T-helper 2 cell treated with Interferon-gamma antibody and Interleukin-4, amounts not matched to agents 5 μg/mL and 100 μg/mL, for 36 hours (primary cell): ENCODE measurements at regions not wholly inside any gene's neighbourhood (a gene's known extent, or its start where the extent isn't known, plus 50 kb on each side); places are given as distances from the start of the nearest gene placed in this dataset.

Source experiments
- DNase-seq: peaks from one replicate; pipeline ENCODE4 v3.0.0; 2021; ENCODE audit warnings: low spot score
- H3K27ac Mint-ChIP-seq: one replicate; pipeline ENCODE4 v1.8.0; 2021; ENCODE audit warnings: mild to moderate bottlenecking, mixed read lengths
- H3K27me3 Mint-ChIP-seq: one replicate; pipeline ENCODE4 v1.8.0; 2021; ENCODE audit warnings: low read depth, mixed read lengths
- H3K36me3 Mint-ChIP-seq: one replicate; pipeline ENCODE4 v1.8.0; 2021; ENCODE audit warnings: low read depth, mixed read lengths
- H3K4me1 Mint-ChIP-seq: one replicate; pipeline ENCODE4 v1.8.0; 2021; ENCODE audit warnings: low read depth, mixed read lengths
- H3K4me3 Mint-ChIP-seq: one replicate; pipeline ENCODE4 v1.8.0; 2022; ENCODE audit warnings: mild to moderate bottlenecking, moderate library complexity, mixed read lengths
- H3K9me3 Mint-ChIP-seq: one replicate; pipeline ENCODE4 v1.8.0; 2021; ENCODE audit warnings: mixed read lengths

DNA sequence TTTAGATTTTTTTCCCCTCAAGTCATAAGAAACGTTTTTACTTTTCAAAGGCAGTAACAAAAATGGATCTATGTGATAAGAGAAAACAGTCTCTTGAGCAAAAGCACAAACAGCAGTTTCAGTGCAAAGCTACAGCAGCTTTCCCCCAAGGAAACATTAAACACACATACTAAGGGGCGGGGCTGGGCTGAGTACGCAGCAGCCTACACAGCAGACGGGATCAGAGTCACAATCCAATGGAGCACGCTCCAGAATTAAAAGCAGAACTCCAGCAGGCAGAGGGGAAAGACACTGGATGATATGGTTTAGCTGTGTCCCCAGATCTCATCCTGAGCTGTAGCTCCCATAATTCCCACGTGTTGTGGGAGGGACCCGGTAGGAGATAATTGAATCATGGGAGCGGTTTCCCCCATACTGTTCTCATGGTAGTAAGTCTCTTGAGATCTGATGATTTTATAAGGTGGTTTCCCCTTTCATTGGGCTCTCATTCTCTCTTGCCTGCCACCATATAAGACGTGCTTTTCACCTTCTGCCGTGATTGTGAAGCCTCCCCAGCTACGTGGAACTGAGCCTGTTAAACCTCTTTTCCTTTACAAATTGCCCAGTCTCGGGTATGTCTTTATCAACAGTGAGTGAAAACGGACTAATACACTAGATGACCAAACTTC is 116.2 kb upstream of the SLCO3A1 start:
- no peaks in the 10 kb centered on the region for H3K4me1 Mint-ChIP-seq
- H3K27me3 Mint-ChIP-seq, result peaks cover 12% of the 10 kb centered on the region
- no peaks in the 10 kb centered on the region for H3K36me3 Mint-ChIP-seq
- DNase-seq, result no peak
- H3K27ac Mint-ChIP-seq, result no peak overlapping the region
- no peak overlapping the region for H3K4me3 Mint-ChIP-seq
- no peaks in the 10 kb centered on the region for H3K9me3 Mint-ChIP-seq

DNA sequence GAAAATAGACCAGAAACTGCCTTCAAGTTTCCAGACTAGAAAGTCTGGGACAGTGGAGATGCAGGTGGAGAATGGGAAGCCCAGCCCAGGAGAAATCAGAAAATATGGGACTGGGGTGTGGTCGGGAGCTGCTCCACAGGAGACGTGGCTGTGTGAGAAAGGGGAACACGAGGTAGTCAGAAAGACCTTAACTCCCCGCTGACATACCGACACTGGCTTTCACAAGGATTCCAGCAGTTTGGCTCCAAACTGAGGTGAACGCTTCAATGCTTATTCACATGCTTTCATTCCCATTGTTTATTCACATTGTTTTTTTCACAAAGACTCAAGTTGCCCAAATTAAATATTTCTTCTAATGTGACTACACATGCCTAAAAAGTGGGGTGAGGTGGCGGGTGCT is 111.5 kb upstream of the SLCO3A1 start:
- no peaks in the 10 kb centered on the region for H3K4me1 Mint-ChIP-seq
- no peak for DNase-seq
- H3K27me3 Mint-ChIP-seq, result peaks cover 22% of the 10 kb centered on the region
- no peak overlapping the region for H3K27ac Mint-ChIP-seq
- no peak overlapping the region for H3K4me3 Mint-ChIP-seq
- H3K36me3 Mint-ChIP-seq, result no peaks in the 10 kb centered on the region
- no peaks in the 10 kb centered on the region for H3K9me3 Mint-ChIP-seq

DNA sequence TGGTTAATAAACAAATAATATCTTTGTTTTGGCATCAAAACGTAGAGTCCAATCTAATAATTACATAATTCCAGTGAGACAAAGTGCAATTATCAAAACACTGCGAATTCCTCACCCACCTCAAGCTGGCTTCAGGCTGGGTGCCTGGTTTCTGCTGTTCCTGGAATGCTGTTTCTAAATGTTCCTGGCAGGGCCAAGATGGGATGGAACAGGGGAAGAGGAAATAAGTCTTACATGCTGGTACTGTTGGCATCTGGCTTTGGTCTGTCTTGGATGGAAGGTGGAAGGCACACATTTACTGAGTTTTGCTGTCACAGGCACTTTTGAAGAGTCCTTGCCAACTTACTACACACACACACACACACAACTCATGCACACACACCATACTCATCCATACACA is 101.9 kb upstream of the SLCO3A1 start:
- Mint-ChIP-seq H3K4me1 (no peaks in the 10 kb centered on the region), H3K27me3 (no peaks in the 10 kb centered on the region), H3K36me3 (no peaks in the 10 kb centered on the region), H3K27ac (no peak overlapping the region), H3K4me3 (no peak overlapping the region), H3K9me3 (peaks cover 7% of the 10 kb centered on the region)
- DNase-seq, result no peak

DNA sequence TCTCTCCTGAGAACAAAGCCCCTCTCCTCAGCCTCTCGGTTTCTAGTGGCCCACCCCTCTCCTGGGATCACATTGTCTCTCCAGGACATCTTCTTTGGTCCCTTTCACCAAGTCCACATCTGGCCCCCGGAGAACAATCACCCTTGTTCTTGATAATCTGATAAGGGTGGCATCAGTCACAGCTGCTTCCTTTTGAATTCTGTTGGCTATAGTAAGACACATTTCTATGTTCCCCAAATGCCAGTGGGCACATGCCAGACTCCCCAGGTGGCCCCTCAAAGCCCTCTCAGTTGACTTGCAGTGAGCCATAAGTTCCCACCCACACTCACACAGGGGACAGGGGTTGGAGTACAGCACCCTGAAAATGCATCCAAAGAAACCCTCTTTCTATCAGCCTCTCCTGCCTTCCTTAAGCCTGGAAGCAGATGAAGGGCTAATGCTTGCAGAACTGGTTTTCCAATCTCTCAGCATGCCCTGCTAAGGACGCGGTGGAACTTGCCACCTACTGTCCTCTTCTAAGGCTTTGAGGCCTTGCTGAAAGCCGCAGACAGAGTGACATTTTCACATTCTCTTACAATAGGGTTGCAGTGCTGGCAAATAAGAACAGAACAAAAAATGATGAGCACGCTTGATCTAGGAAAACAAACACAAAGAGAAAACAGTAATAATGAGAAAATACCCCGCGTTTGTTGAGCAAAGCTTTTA is 101.3 kb upstream of the SLCO3A1 start:
- H3K36me3 Mint-ChIP-seq, result no peaks in the 10 kb centered on the region
- H3K4me3 Mint-ChIP-seq, result no peak overlapping the region
- DNase-seq, result no peak
- no peaks in the 10 kb centered on the region for H3K27me3 Mint-ChIP-seq
- no peaks in the 10 kb centered on the region for H3K4me1 Mint-ChIP-seq
- H3K9me3 Mint-ChIP-seq, result peaks cover 7% of the 10 kb centered on the region
- no peak overlapping the region for H3K27ac Mint-ChIP-seq

DNA sequence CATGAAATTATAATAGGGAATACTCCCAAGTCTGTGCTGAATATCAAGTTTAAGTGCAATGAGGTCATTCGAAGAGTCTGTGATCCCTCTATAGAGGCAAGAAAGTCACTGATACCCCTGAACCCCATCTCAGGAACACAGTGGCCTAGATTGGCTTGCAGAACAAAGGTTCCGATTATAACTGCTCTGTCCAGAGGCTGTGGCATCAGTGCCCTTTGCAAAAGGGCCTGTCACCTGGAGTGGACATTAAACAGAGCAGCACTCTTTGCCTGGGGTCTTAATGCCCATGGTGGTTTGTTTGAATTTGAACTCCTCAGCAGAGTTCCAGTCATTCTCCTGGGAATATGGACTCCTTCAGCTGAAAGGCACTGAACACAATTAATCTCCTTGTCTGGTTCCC is 93.9 kb upstream of the SLCO3A1 start:
- Mint-ChIP-seq H3K27me3 (peaks cover 3% of the 10 kb centered on the region), H3K4me1 (no peaks in the 10 kb centered on the region), H3K36me3 (no peaks in the 10 kb centered on the region), H3K9me3 (no peaks in the 10 kb centered on the region), H3K27ac (no peak overlapping the region), H3K4me3 (no peak overlapping the region)
- DNase-seq, result no peak

DNA sequence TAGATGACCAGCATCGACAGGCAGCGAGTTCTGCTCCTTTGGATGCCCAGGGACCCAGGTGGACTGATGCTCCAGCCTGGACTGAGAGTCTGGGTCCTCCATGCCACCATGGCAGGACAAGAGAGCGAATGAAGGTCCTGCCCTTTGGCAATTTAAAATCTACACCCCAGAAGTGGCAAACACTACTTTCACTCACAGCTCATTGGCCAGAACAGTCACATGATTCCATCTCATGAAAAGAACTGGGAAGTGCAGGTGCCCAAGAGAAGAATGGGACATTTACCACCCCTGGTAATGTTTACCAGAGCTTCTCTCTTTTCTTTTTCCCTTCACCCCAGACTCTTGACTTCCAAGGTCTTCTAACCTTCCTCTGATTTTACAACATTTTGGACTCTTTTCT is 87.8 kb upstream of the SLCO3A1 start:
- no peaks in the 10 kb centered on the region for H3K36me3 Mint-ChIP-seq
- H3K27ac Mint-ChIP-seq, result no peak overlapping the region
- H3K4me3 Mint-ChIP-seq, result no peak overlapping the region
- peaks cover 2% of the 10 kb centered on the region for H3K27me3 Mint-ChIP-seq
- no peaks in the 10 kb centered on the region for H3K4me1 Mint-ChIP-seq
- DNase-seq, result no peak
- no peaks in the 10 kb centered on the region for H3K9me3 Mint-ChIP-seq

DNA sequence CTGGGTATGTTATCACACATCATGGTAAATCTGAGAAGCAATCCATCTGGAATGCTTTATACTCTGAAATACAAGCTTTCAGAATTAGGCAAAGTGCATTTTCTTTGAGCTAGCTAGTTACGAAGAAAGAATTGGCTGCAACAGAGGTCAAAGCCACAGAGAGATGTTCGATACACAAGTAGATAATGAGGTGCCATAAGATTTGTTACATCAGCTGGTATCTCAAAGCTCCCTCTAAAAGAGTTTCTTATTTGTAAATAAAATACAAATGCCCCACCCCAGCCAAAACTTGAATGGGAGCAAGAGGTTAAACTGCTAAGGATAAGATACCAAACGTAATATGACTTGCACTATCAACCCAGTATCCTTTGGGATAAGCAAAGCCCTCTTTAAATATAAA is 84.0 kb upstream of the SLCO3A1 start:
- Mint-ChIP-seq H3K9me3 (no peaks in the 10 kb centered on the region), H3K4me3 (no peak overlapping the region), H3K27ac (no peak overlapping the region), H3K36me3 (no peaks in the 10 kb centered on the region), H3K27me3 (peaks cover 2% of the 10 kb centered on the region), H3K4me1 (no peaks in the 10 kb centered on the region)
- no peak for DNase-seq

DNA sequence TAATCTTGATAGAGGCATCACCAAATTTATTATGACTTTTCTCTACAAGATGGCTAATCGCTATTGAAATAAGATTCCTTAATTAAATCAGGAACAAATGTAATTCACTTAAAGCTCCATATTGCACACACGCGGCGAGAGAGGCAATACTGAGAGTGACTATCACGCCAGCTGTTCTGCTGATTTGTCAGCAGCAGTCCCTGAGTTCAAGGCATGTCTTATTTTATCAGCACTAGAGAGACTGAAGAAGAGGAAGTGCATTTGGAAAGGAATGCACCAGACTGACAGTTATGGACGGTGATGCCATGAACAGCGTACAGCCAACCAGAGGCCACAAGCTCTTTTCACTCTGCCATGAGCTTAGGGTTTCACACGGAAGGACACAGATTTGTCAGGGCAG is 83.6 kb upstream of the SLCO3A1 start:
- Mint-ChIP-seq H3K36me3 (no peaks in the 10 kb centered on the region), H3K4me1 (no peaks in the 10 kb centered on the region), H3K27ac (no peak overlapping the region), H3K4me3 (no peak overlapping the region), H3K9me3 (no peaks in the 10 kb centered on the region), H3K27me3 (peaks cover 2% of the 10 kb centered on the region)
- no peak for DNase-seq

DNA sequence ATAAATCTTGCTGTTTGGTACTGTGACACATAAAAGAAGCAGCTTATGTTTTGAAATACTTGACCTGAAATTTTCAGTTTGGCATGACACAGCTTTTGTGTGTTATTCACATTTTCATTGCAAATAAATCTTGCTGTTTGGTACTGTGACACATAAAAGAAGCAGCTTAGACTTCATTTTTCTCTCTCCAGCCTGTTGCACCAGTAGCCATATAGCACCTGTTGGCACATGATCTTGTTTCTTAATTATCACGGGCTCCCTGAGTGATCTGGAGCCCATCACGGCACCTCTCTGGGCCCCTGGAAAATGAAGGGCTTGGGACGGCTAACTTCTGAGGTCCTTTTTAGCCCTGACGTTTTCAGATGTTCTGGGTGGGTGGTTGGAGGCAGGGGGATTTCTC is 77.4 kb upstream of the SLCO3A1 start:
- Mint-ChIP-seq H3K4me3 (no peak overlapping the region), H3K36me3 (no peaks in the 10 kb centered on the region), H3K4me1 (no peaks in the 10 kb centered on the region), H3K27me3 (peaks cover 12% of the 10 kb centered on the region), H3K9me3 (no peaks in the 10 kb centered on the region), H3K27ac (no peak overlapping the region)
- DNase-seq, result no peak

DNA sequence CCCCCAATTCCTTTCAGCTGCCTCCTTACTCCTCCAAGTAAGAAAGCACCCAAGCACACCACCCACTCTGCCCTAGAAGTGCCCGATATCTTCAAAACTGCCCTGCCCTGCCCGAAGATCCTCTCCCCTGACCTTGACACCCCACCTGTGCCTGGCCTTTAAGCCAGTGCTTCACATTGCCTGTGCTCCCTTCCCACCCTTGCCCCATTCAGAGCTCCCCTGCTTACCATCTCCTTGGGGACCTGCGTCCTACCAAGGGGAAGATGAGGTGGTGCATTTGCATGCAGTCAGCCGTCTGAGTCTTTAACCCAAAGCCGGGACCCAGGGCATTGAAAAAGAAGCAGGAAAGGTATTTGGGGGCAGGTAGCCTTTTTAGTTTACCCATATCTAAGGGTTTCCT is 73.5 kb upstream of the SLCO3A1 start:
- no peak overlapping the region for H3K4me3 Mint-ChIP-seq
- H3K4me1 Mint-ChIP-seq, result no peaks in the 10 kb centered on the region
- H3K27me3 Mint-ChIP-seq, result peaks cover 13% of the 10 kb centered on the region
- no peaks in the 10 kb centered on the region for H3K36me3 Mint-ChIP-seq
- no peak overlapping the region for H3K27ac Mint-ChIP-seq
- H3K9me3 Mint-ChIP-seq, result no peaks in the 10 kb centered on the region
- DNase-seq, result no peak

DNA sequence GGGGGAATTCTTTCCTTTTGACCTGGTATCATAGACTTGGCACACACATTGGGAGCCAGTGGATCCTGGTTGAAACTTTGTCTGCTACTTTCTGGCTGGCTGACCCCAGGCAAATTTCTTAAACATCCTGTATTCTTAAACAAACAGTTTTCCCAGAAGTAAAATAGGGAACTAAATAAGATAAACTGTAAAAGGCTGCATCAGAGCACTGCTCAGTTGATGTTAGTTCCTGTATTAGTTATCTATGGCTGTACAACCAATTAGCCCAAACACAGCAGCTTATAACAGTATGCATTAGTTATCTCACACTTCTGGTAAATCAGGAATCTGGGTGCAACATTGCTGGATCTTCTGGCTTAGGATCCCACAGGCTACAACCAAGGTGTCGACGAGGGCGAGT is 73.1 kb upstream of the SLCO3A1 start:
- H3K27ac Mint-ChIP-seq, result no peak overlapping the region
- no peaks in the 10 kb centered on the region for H3K36me3 Mint-ChIP-seq
- no peak for DNase-seq
- peaks cover 12% of the 10 kb centered on the region for H3K27me3 Mint-ChIP-seq
- H3K9me3 Mint-ChIP-seq, result no peaks in the 10 kb centered on the region
- no peaks in the 10 kb centered on the region for H3K4me1 Mint-ChIP-seq
- no peak overlapping the region for H3K4me3 Mint-ChIP-seq

DNA sequence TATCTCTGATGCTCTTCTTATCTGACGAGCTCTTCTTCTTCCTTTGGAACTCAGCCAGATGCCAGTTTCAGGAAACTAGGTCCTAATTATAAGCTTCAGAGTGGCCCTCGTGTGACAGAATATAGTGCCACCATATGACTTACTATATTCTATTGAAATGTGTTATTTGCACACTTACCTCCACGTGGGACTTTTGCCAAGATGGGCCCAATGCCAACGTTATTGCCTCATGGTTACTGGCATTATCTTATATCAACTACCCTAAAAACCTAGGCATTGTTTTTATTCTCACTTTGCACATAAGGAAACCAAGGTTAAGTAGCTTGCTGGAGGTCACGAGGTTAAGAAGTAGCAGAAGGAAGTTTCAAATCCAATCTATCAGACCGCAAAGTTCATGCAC is 71.3 kb upstream of the SLCO3A1 start:
- Mint-ChIP-seq H3K36me3 (no peaks in the 10 kb centered on the region), H3K27me3 (peaks cover 11% of the 10 kb centered on the region), H3K9me3 (no peaks in the 10 kb centered on the region), H3K4me3 (no peak overlapping the region), H3K27ac (no peak overlapping the region), H3K4me1 (no peaks in the 10 kb centered on the region)
- DNase-seq, result no peak

DNA sequence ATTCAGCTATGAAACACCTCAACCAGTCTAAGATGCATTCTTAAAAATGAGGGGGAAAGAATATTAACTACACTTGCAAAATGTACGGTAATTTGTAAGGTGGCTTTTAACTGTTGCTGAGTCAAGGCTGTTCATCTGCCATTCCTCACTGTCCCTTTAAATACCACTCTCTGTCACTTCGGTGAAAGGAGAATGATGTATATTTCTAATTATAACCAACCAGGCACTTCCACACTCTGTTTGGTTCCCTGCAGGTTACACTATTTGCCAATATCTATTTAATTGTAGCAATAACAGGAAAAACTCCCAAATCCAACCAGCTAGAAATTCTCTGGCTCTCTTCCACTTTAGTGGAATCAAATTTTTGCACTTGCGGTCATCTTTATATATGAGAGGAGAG is 70.5 kb upstream of the SLCO3A1 start:
- Mint-ChIP-seq H3K9me3 (no peaks in the 10 kb centered on the region), H3K36me3 (no peaks in the 10 kb centered on the region), H3K4me3 (no peak overlapping the region), H3K27me3 (peaks cover 13% of the 10 kb centered on the region), H3K4me1 (no peaks in the 10 kb centered on the region), H3K27ac (no peak overlapping the region)
- no peak for DNase-seq

DNA sequence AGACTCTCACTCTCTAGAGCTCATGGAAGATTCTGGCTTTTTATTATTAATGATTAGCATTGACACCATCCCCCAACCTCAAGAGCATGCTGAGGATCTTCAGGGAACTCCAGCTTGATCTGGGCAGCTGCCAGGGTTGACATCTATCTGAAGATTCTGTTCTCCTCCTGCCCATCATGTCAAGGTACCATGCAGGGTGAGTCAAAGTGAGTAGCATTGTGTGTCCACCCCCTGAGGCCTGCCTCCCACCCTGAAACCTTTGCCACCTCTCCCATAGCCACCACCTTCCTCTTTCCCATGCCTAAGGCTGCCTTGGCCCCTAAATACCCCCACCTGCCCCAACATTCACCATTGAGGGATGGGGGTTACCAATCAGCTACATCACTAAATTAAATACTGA is 70.1 kb upstream of the SLCO3A1 start:
- Mint-ChIP-seq H3K4me1 (no peaks in the 10 kb centered on the region), H3K36me3 (no peaks in the 10 kb centered on the region), H3K4me3 (no peak overlapping the region), H3K27ac (no peak overlapping the region), H3K27me3 (peaks cover 13% of the 10 kb centered on the region), H3K9me3 (no peaks in the 10 kb centered on the region)
- no peak for DNase-seq
